ENCODE measurements at regions not wholly inside any gene's neighbourhood (a gene's known extent, or its start where the extent isn't known, plus 50 kb on each side); places are given as distances from the start of the nearest gene placed in this dataset.

- Histone ChIP-seq H2AFZ (ENCODE audit: low read length) (no peak overlapping the region), H3F3A (ENCODE audit: low read depth) (no peaks in the 10 kb centered on the region), H3K4me1 (ENCODE audit: insufficient read depth, low read length, poor library complexity, severe bottlenecking) (no peaks in the 10 kb centered on the region), H3K9me2 (replicated peaks; ENCODE audit: low read depth, low read length) (no peaks in the 10 kb centered on the region), H3K4me3 (ENCODE audit: low read length, poor library complexity, severe bottlenecking) (no peak overlapping the region), H4K20me1 (ENCODE audit: insufficient read depth, low read length, poor library complexity, severe bottlenecking) (no peaks in the 10 kb centered on the region), H3K4me2 (ENCODE audit: low read depth, low read length, poor library complexity, severe bottlenecking) (no peak overlapping the region), H3K27me3 (ENCODE audit: insufficient read depth, low read length, poor library complexity, severe bottlenecking) (no peaks in the 10 kb centered on the region), H3K9me3 (ENCODE audit: insufficient read depth, low read depth, low read length) (no peaks in the 10 kb centered on the region), H3K9ac (ENCODE audit: low read depth, low read length, poor library complexity, severe bottlenecking) (no peak overlapping the region), H3K79me2 (ENCODE audit: insufficient read depth, low read length) (no peaks in the 10 kb centered on the region), H3K36me3 (ENCODE audit: insufficient read depth, low read length) (no peaks in the 10 kb centered on the region)
- no peak for TF ChIP-seq EZH2phosphoT487 (IDR thresholded peaks at IDR 0.05; ENCODE audit: borderline replicate concordance)
- TF ChIP-seq CTCF (conservative IDR thresholded peaks at IDR 0.05; ENCODE audit: low read length): no peak
Measured at GRCh38 chr15:66963084-66963483, 102.3 kb upstream of the SMAD3 start.

GRCh38 chr15:66963710-66964109 is 101.7 kb upstream of the SMAD3 start:
- Histone ChIP-seq H3K36me3 (ENCODE audit: insufficient read depth, low read length) (no peaks in the 10 kb centered on the region), H3K9ac (ENCODE audit: low read depth, low read length, poor library complexity, severe bottlenecking) (no peak overlapping the region), H3K79me2 (ENCODE audit: insufficient read depth, low read length) (no peaks in the 10 kb centered on the region), H3K4me2 (ENCODE audit: low read depth, low read length, poor library complexity, severe bottlenecking) (no peak overlapping the region), H3F3A (ENCODE audit: low read depth) (no peaks in the 10 kb centered on the region), H3K4me1 (ENCODE audit: insufficient read depth, low read length, poor library complexity, severe bottlenecking) (no peaks in the 10 kb centered on the region), H3K27me3 (ENCODE audit: insufficient read depth, low read length, poor library complexity, severe bottlenecking) (no peaks in the 10 kb centered on the region), H4K20me1 (ENCODE audit: insufficient read depth, low read length, poor library complexity, severe bottlenecking) (no peaks in the 10 kb centered on the region), H2AFZ (ENCODE audit: low read length) (no peak overlapping the region), H3K9me3 (ENCODE audit: insufficient read depth, low read depth, low read length) (no peaks in the 10 kb centered on the region), H3K4me3 (ENCODE audit: low read length, poor library complexity, severe bottlenecking) (no peak overlapping the region), H3K9me2 (replicated peaks; ENCODE audit: low read depth, low read length) (no peaks in the 10 kb centered on the region)
- TF ChIP-seq EZH2phosphoT487 (IDR thresholded peaks at IDR 0.05; ENCODE audit: borderline replicate concordance): no peak
- TF ChIP-seq CTCF (conservative IDR thresholded peaks at IDR 0.05; ENCODE audit: low read length): no peak

GRCh38 chr15:66964111-66964738 is 101.2 kb upstream of the SMAD3 start:
- no peak for TF ChIP-seq CTCF (conservative IDR thresholded peaks at IDR 0.05; ENCODE audit: low read length)
- H3K9ac ChIP-seq (ENCODE audit: low read depth, low read length, poor library complexity, severe bottlenecking): no peak overlapping the region
- no peak overlapping the region for H2AFZ ChIP-seq (ENCODE audit: low read length)

More at GRCh38 chr15:66964111-66964738, 101.2 kb upstream of the SMAD3 start:
- Histone ChIP-seq H3K79me2 (ENCODE audit: insufficient read depth, low read length) (no peaks in the 10 kb centered on the region), H3K4me3 (ENCODE audit: low read length, poor library complexity, severe bottlenecking) (no peak overlapping the region), H3K36me3 (ENCODE audit: insufficient read depth, low read length) (no peaks in the 10 kb centered on the region), H4K20me1 (ENCODE audit: insufficient read depth, low read length, poor library complexity, severe bottlenecking) (no peaks in the 10 kb centered on the region), H3K4me1 (ENCODE audit: insufficient read depth, low read length, poor library complexity, severe bottlenecking) (no peaks in the 10 kb centered on the region), H3K27me3 (ENCODE audit: insufficient read depth, low read length, poor library complexity, severe bottlenecking) (no peaks in the 10 kb centered on the region), H3K9me2 (replicated peaks; ENCODE audit: low read depth, low read length) (no peaks in the 10 kb centered on the region), H3K4me2 (ENCODE audit: low read depth, low read length, poor library complexity, severe bottlenecking) (no peak overlapping the region), H3K9me3 (ENCODE audit: insufficient read depth, low read depth, low read length) (no peaks in the 10 kb centered on the region), H3F3A (ENCODE audit: low read depth) (no peaks in the 10 kb centered on the region)
